ENCODE measurements at regions not wholly inside any gene's neighbourhood (a gene's known extent, or its start where the extent isn't known, plus 50 kb on each side); places are given as distances from the start of the nearest gene placed in this dataset.

- no peaks in the 10 kb centered on the region for H3K36me3 ChIP-seq (replicated peaks; ENCODE audit: control insufficient read depth, insufficient read depth, low read length)
- no peaks in the 10 kb centered on the region for H3K27me3 ChIP-seq (ENCODE audit: control insufficient read depth, insufficient read depth, low read length)
- DNase-seq = no peak
- H3K4me3 ChIP-seq (ENCODE audit: insufficient read depth, low read depth, low read length) = no peak overlapping the region
These were observed 71.6 kb upstream of the MAP3K7 start for GRCh38 chr6:90658497-90658896.

GRCh38 chr6:90656325-90656724 is 69.5 kb upstream of the MAP3K7 start:
- no peaks in the 10 kb centered on the region for H3K27me3 ChIP-seq (ENCODE audit: control insufficient read depth, insufficient read depth, low read length)
- H3K36me3 ChIP-seq (replicated peaks; ENCODE audit: control insufficient read depth, insufficient read depth, low read length) = no peaks in the 10 kb centered on the region
- no peak for DNase-seq
- H3K4me3 ChIP-seq (ENCODE audit: insufficient read depth, low read depth, low read length) = no peak overlapping the region

GRCh38 chr6:90654806-90655205 is 67.9 kb upstream of the MAP3K7 start:
- Histone ChIP-seq H3K36me3 (replicated peaks; ENCODE audit: control insufficient read depth, insufficient read depth, low read length) (no peaks in the 10 kb centered on the region), H3K4me3 (ENCODE audit: insufficient read depth, low read depth, low read length) (no peak overlapping the region), H3K27me3 (ENCODE audit: control insufficient read depth, insufficient read depth, low read length) (no peaks in the 10 kb centered on the region)
- no peak for DNase-seq

- no peak for DNase-seq
- Histone ChIP-seq H3K36me3 (replicated peaks; ENCODE audit: control insufficient read depth, insufficient read depth, low read length) (no peaks in the 10 kb centered on the region), H3K27me3 (ENCODE audit: control insufficient read depth, insufficient read depth, low read length) (no peaks in the 10 kb centered on the region), H3K4me3 (ENCODE audit: insufficient read depth, low read depth, low read length) (no peak overlapping the region)
These were observed 67.3 kb upstream of the MAP3K7 start for GRCh38 chr6:90654166-90654565.

- DNase-seq = no peak
- H3K4me3 ChIP-seq (ENCODE audit: insufficient read depth, low read depth, low read length) = no peak overlapping the region
- H3K27me3 ChIP-seq (ENCODE audit: control insufficient read depth, insufficient read depth, low read length) = no peaks in the 10 kb centered on the region
- no peaks in the 10 kb centered on the region for H3K36me3 ChIP-seq (replicated peaks; ENCODE audit: control insufficient read depth, insufficient read depth, low read length)
These were observed 66.9 kb upstream of the MAP3K7 start for GRCh38 chr6:90653750-90654149.

GRCh38 chr6:90650041-90650940 is 63.4 kb upstream of the MAP3K7 start:
- Histone ChIP-seq H3K27me3 (ENCODE audit: control insufficient read depth, insufficient read depth, low read length) (no peaks in the 10 kb centered on the region), H3K36me3 (replicated peaks; ENCODE audit: control insufficient read depth, insufficient read depth, low read length) (no peaks in the 10 kb centered on the region), H3K4me3 (ENCODE audit: insufficient read depth, low read depth, low read length) (no peak overlapping the region)
- no peak for DNase-seq

- Histone ChIP-seq H3K36me3 (replicated peaks; ENCODE audit: control insufficient read depth, insufficient read depth, low read length) (no peaks in the 10 kb centered on the region), H3K27me3 (ENCODE audit: control insufficient read depth, insufficient read depth, low read length) (no peaks in the 10 kb centered on the region), H3K4me3 (ENCODE audit: insufficient read depth, low read depth, low read length) (no peak overlapping the region)
- no peak for DNase-seq
These were observed 62.0 kb upstream of the MAP3K7 start for GRCh38 chr6:90648873-90649272.

- no peaks in the 10 kb centered on the region for H3K36me3 ChIP-seq (replicated peaks; ENCODE audit: control insufficient read depth, insufficient read depth, low read length)
- H3K27me3 ChIP-seq (ENCODE audit: control insufficient read depth, insufficient read depth, low read length) = no peaks in the 10 kb centered on the region
- DNase-seq = no peak
These were observed 60.1 kb upstream of the MAP3K7 start for GRCh38 chr6:90646940-90647339.

GRCh38 chr6:90645634-90646033 is 58.8 kb upstream of the MAP3K7 start:
- H3K27me3 ChIP-seq (ENCODE audit: control insufficient read depth, insufficient read depth, low read length) = no peaks in the 10 kb centered on the region
- H3K4me3 ChIP-seq (ENCODE audit: insufficient read depth, low read depth, low read length) = no peak overlapping the region
- no peak for DNase-seq
- no peaks in the 10 kb centered on the region for H3K36me3 ChIP-seq (replicated peaks; ENCODE audit: control insufficient read depth, insufficient read depth, low read length)

More at GRCh38 chr6:90646940-90647339, 60.1 kb upstream of the MAP3K7 start:
- H3K4me3 ChIP-seq (ENCODE audit: insufficient read depth, low read depth, low read length) = no peak overlapping the region

- Histone ChIP-seq H3K27me3 (ENCODE audit: control insufficient read depth, insufficient read depth, low read length) (no peaks in the 10 kb centered on the region), H3K4me3 (ENCODE audit: insufficient read depth, low read depth, low read length) (no peak overlapping the region), H3K36me3 (replicated peaks; ENCODE audit: control insufficient read depth, insufficient read depth, low read length) (no peaks in the 10 kb centered on the region)
- no peak for DNase-seq
These were observed 57.6 kb upstream of the MAP3K7 start for GRCh38 chr6:90644492-90644891.

- no peaks in the 10 kb centered on the region for H3K36me3 ChIP-seq (replicated peaks; ENCODE audit: control insufficient read depth, insufficient read depth, low read length)
- no peak overlapping the region for H3K4me3 ChIP-seq (ENCODE audit: insufficient read depth, low read depth, low read length)
- H3K27me3 ChIP-seq (ENCODE audit: control insufficient read depth, insufficient read depth, low read length) = no peaks in the 10 kb centered on the region
- no peak for DNase-seq
These were observed 56.5 kb upstream of the MAP3K7 start for GRCh38 chr6:90643381-90643780.

GRCh38 chr6:90637320-90637719 is 50.4 kb upstream of the MAP3K7 start:
- DNase-seq = no peak
- Histone ChIP-seq H3K4me3 (ENCODE audit: insufficient read depth, low read depth, low read length) (no peak overlapping the region), H3K36me3 (replicated peaks; ENCODE audit: control insufficient read depth, insufficient read depth, low read length) (no peaks in the 10 kb centered on the region), H3K27me3 (ENCODE audit: control insufficient read depth, insufficient read depth, low read length) (no peaks in the 10 kb centered on the region)
